Body of pancreas (tissue), 4 donors: ENCODE measurements at regions not wholly inside any gene's neighbourhood (a gene's known extent, or its start where the extent isn't known, plus 50 kb on each side); places are given as distances from the start of the nearest gene placed in this dataset.

Source experiments
- ATAC-seq: fragments of 150-250 bp; one replicate; pipeline ENCODE4 v1.9.1; 2016
- DNase-seq, 4 donors: peaks; one replicate each; pipeline ENCODE4 v3.0.0-alpha.2; 2019
- H3K27ac ChIP-seq, 4 donors: fragments of 200-600 bp; sonication (generic); 1 replicate in 3 of 4; 2 replicates in 1 of 4; pipeline versions ENCODE4 v1.5.1 to v1.6.1; 2016 to 2019; ENCODE audit warnings: mild to moderate bottlenecking in 1 of 4, mixed read lengths in 1 of 4, moderate library complexity in 1 of 4
- H3K27me3 ChIP-seq, 2 donors: fragments of 200-600 bp; sonication (generic); one replicate each; pipeline ENCODE4 v1.6.0; 2016; ENCODE audit warnings: mild to moderate bottlenecking in 1 of 2
- H3K36me3 ChIP-seq, 2 donors: fragments of 200-600 bp; sonication (generic); replicated peaks in 1 of 2; 2 replicates each; pipeline ENCODE4 v1.5.1; 2016; ENCODE audit warnings: low read depth in 2 of 2; ENCODE audit not compliant: insufficient read depth in 1 of 2
- H3K4me1 ChIP-seq: fragments of 200-600 bp; sonication (generic); one replicate; pipeline ENCODE4 v1.6.0; 2016
- H3K4me3 ChIP-seq, 2 donors: fragments of 200-600 bp; sonication (generic); 1 replicate in 1 of 2; 2 replicates in 1 of 2; pipeline ENCODE4 v1.5.1; 2016 to 2019
- H3K9me3 ChIP-seq, 3 donors: fragments of 200-600 bp; sonication (generic); 1 replicate in 2 of 3; 2 replicates in 1 of 3; pipeline ENCODE4 v1.5.1; 2016
- CTCF ChIP-seq, 7 experiments: fragments of 450-650 bp in 4 of 7; fragments of 200-600 bp in 3 of 7; sonication (generic) in 3 of 7; IDR thresholded peaks; one replicate each; pipeline ENCODE4 v1.5.1; 2016 to 2019; ENCODE audit warnings: antibody characterized with exemption in 7 of 7
- POLR2A ChIP-seq, 3 donors: fragments of 450-650 bp; IDR thresholded peaks; one replicate each; pipeline ENCODE4 v1.6.1; 2016; ENCODE audit warnings: antibody characterized with exemption in 3 of 3, mild to moderate bottlenecking in 2 of 3
- WGBS, 2 donors: methylation state at CpG; one replicate each; pipeline ENCODE4 v1.1.5; 2017; 5-methylcytosine and 5-hydroxymethylcytosine counted together
- intact Hi-C: fragments of 100-400 bp; cut with DNase I; formaldehyde crosslinking; loops from one replicate; pipeline ENCODE4 v1.15.1; 2023

- no peaks in the 10 kb centered on the region for H3K27me3 ChIP-seq
- no peaks in the 10 kb centered on the region for H3K9me3 ChIP-seq
- no peak overlapping the region for H3K4me3 ChIP-seq
- WGBS, 2 donors: 70 to 73% methylated on average over 3 of the region's 3 CpGs
- TF ChIP-seq CTCF (IDR thresholded peaks at IDR 0.05) (no peak), POLR2A (IDR thresholded peaks at IDR 0.05) (no peak)
- DNase-seq: no peak
- no peak overlapping the region for H3K27ac ChIP-seq
- no peak for ATAC-seq
- intact Hi-C loops: no loop called here
- no peaks in the 10 kb centered on the region for H3K36me3 ChIP-seq
- H3K4me1 ChIP-seq: no peaks in the 10 kb centered on the region
Measured at GRCh38 chr18:68475883-68476282, 239.0 kb downstream of the TMX3 start.

GRCh38 chr18:68472701-68473295, 242.1 kb downstream of the TMX3 start:
- Histone ChIP-seq H3K36me3 (no peaks in the 10 kb centered on the region), H3K27me3 (no peaks in the 10 kb centered on the region), H3K4me1 (no peaks in the 10 kb centered on the region), H3K27ac (no peak overlapping the region), H3K4me3 (no peak overlapping the region), H3K9me3 (no peaks in the 10 kb centered on the region)
- TF ChIP-seq POLR2A (IDR thresholded peaks at IDR 0.05) (no peak), CTCF (IDR thresholded peaks at IDR 0.05) (no peak)
- intact Hi-C loops: no loop called here
- no peak for ATAC-seq
- no peak for DNase-seq

GRCh38 chr18:68469049-68469625, 245.8 kb downstream of the TMX3 start:
- H3K9me3 ChIP-seq: no peaks in the 10 kb centered on the region
- H3K27me3 ChIP-seq: no peaks in the 10 kb centered on the region
- no peak for ATAC-seq
- intact Hi-C loops: no loop called here
- TF ChIP-seq POLR2A (IDR thresholded peaks at IDR 0.05) (no peak), CTCF (IDR thresholded peaks at IDR 0.05) (no peak)
- DNase-seq: no peak
- H3K4me3 ChIP-seq: no peak overlapping the region
- H3K36me3 ChIP-seq: no peaks in the 10 kb centered on the region
- H3K4me1 ChIP-seq: no peaks in the 10 kb centered on the region
- WGBS, 2 donors: 30 to 39% methylated on average over 2 of the region's 2 CpGs
- H3K27ac ChIP-seq: no peak overlapping the region

- Histone ChIP-seq H3K4me1 (no peaks in the 10 kb centered on the region), H3K9me3 (no peaks in the 10 kb centered on the region), H3K27me3 (no peaks in the 10 kb centered on the region), H3K4me3 (no peak overlapping the region), H3K36me3 (no peaks in the 10 kb centered on the region), H3K27ac (no peak overlapping the region)
- intact Hi-C loops: no loop called here
- 44 to 61% methylated on average over 4 of the region's 4 CpGs for WGBS, 2 donors
- no peak for TF ChIP-seq CTCF (IDR thresholded peaks at IDR 0.05)
- TF ChIP-seq POLR2A (IDR thresholded peaks at IDR 0.05): no peak
- ATAC-seq: no peak
- DNase-seq: no peak
Measured at GRCh38 chr18:68467957-68468356, 247.0 kb downstream of the TMX3 start.

GRCh38 chr18:68467329-68467728, 247.6 kb downstream of the TMX3 start:
- H3K36me3 ChIP-seq: no peaks in the 10 kb centered on the region
- no peaks in the 10 kb centered on the region for H3K27me3 ChIP-seq
- no peaks in the 10 kb centered on the region for H3K9me3 ChIP-seq
- H3K4me3 ChIP-seq: no peak overlapping the region
- no peak overlapping the region for H3K27ac ChIP-seq
- DNase-seq (no peak), ATAC-seq (no peak)
- TF ChIP-seq CTCF (IDR thresholded peaks at IDR 0.05) (no peak), POLR2A (IDR thresholded peaks at IDR 0.05) (no peak)
- intact Hi-C loops: no loop called here
- 73 to 79% methylated on average over 2 of the region's 2 CpGs for WGBS, 2 donors
- no peaks in the 10 kb centered on the region for H3K4me1 ChIP-seq
